Osteoblast (primary cell): ENCODE measurements at regions not wholly inside any gene's neighbourhood (a gene's known extent, or its start where the extent isn't known, plus 50 kb on each side); places are given as distances from the start of the nearest gene placed in this dataset.

Experiments used
- DNase-seq: peaks from one replicate; pipeline ENCODE4 v3.0.0; 2011; ENCODE audit warnings: low spot score, mixed read lengths; ENCODE audit not compliant: insufficient read length; ENCODE audit errors: missing footprints
- H2AFZ ChIP-seq: 2 replicates; pipeline ENCODE4 v1.6.0; 2011; ENCODE audit warnings: mild to moderate bottlenecking, low read length
- H3K27ac ChIP-seq: 2 replicates; pipeline ENCODE4 v1.5.1; 2011; ENCODE audit warnings: mild to moderate bottlenecking, low read depth, low read length, moderate library complexity
- H3K27me3 ChIP-seq: 2 replicates; pipeline ENCODE4 v1.6.0; 2012; ENCODE audit warnings: mild to moderate bottlenecking, control low read depth, inconsistent platforms, low read length, moderate library complexity; ENCODE audit not compliant: insufficient read depth
- H3K36me3 ChIP-seq: 2 replicates; pipeline ENCODE4 v1.5.1; 2011; ENCODE audit warnings: mild to moderate bottlenecking, low read length, control low read depth, moderate library complexity; ENCODE audit not compliant: insufficient read depth
- H3K4me1 ChIP-seq: 2 replicates; pipeline ENCODE4 v1.5.1; 2011; ENCODE audit warnings: mild to moderate bottlenecking, low read length, control low read depth, moderate library complexity; ENCODE audit not compliant: insufficient read depth
- H3K4me2 ChIP-seq: 2 replicates; pipeline ENCODE4 v1.6.0; 2011; ENCODE audit warnings: mild to moderate bottlenecking, low read length; ENCODE audit not compliant: insufficient read depth
- H3K4me3 ChIP-seq: fragments of 200-600 bp; sonication (generic); 3 replicates; pipeline ENCODE4 v1.5.1; 2012; ENCODE audit warnings: mild to moderate bottlenecking, low read length, inconsistent platforms; ENCODE audit not compliant: insufficient read depth
- H3K79me2 ChIP-seq: 2 replicates; pipeline ENCODE4 v1.6.0; 2012; ENCODE audit warnings: mild to moderate bottlenecking, low read length, control low read depth, inconsistent platforms; ENCODE audit not compliant: insufficient read depth
- H3K9me3 ChIP-seq: 2 replicates; pipeline ENCODE4 v1.5.1; 2011; ENCODE audit warnings: low read depth, low read length, control low read depth
- H4K20me1 ChIP-seq: 2 replicates; pipeline ENCODE4 v1.6.0; 2012; ENCODE audit warnings: mild to moderate bottlenecking, low read length, control low read depth; ENCODE audit not compliant: insufficient read depth
- CTCF ChIP-seq: IDR thresholded peaks from 2 replicates; pipeline ENCODE4 v1.5.1; 2011; ENCODE audit warnings: mild to moderate bottlenecking, low read depth, low read length, moderate library complexity; ENCODE audit errors: extremely low read depth

GRCh38 chr12:78767264-78767981, 97.2 kb upstream of the SYT1 start:
- Histone ChIP-seq H3K79me2 (no peaks in the 10 kb centered on the region), H3K4me2 (no peak overlapping the region), H3K4me3 (no peak overlapping the region), H3K27me3 (no peaks in the 10 kb centered on the region), H3K27ac (no peak overlapping the region), H3K36me3 (no peaks in the 10 kb centered on the region), H3K9me3 (no peaks in the 10 kb centered on the region), H4K20me1 (no peaks in the 10 kb centered on the region), H3K4me1 (no peaks in the 10 kb centered on the region), H2AFZ (no peak overlapping the region)
- no peak for DNase-seq
- no peak for TF ChIP-seq CTCF

- no peaks in the 10 kb centered on the region for H3K9me3 ChIP-seq
- H3K27me3 ChIP-seq: no peaks in the 10 kb centered on the region
- H3K36me3 ChIP-seq: no peaks in the 10 kb centered on the region
- no peak overlapping the region for H3K4me3 ChIP-seq
- H4K20me1 ChIP-seq: no peaks in the 10 kb centered on the region
- no peak for DNase-seq
- H3K27ac ChIP-seq: no peak overlapping the region
- TF ChIP-seq CTCF: no peak
- H3K4me2 ChIP-seq: no peak overlapping the region
- no peak overlapping the region for H2AFZ ChIP-seq
- no peaks in the 10 kb centered on the region for H3K79me2 ChIP-seq
- H3K4me1 ChIP-seq: no peaks in the 10 kb centered on the region
These were observed 86.2 kb upstream of the SYT1 start for GRCh38 chr12:78778339-78778738.

- Histone ChIP-seq H2AFZ (no peak overlapping the region), H3K27me3 (no peaks in the 10 kb centered on the region)
- DNase-seq: no peak
These were observed 77.0 kb upstream of the SYT1 start for GRCh38 chr12:78787576-78787975.

GRCh38 chr12:78790148-78790547, 74.4 kb upstream of the SYT1 start:
- Histone ChIP-seq H3K4me3 (no peak overlapping the region), H3K9me3 (no peaks in the 10 kb centered on the region), H3K36me3 (no peaks in the 10 kb centered on the region), H3K4me2 (no peak overlapping the region), H3K79me2 (no peaks in the 10 kb centered on the region), H3K4me1 (no peaks in the 10 kb centered on the region), H4K20me1 (no peaks in the 10 kb centered on the region), H3K27me3 (no peaks in the 10 kb centered on the region), H3K27ac (no peak overlapping the region), H2AFZ (no peak overlapping the region)
- no peak for DNase-seq
- TF ChIP-seq CTCF: no peak

More at GRCh38 chr12:78787576-78787975, 77.0 kb upstream of the SYT1 start:
- no peaks in the 10 kb centered on the region for H3K4me1 ChIP-seq
- no peaks in the 10 kb centered on the region for H4K20me1 ChIP-seq
- H3K27ac ChIP-seq: no peak overlapping the region
- no peak overlapping the region for H3K4me2 ChIP-seq
- no peaks in the 10 kb centered on the region for H3K9me3 ChIP-seq
- no peak for TF ChIP-seq CTCF
- H3K79me2 ChIP-seq: no peaks in the 10 kb centered on the region
- H3K36me3 ChIP-seq: no peaks in the 10 kb centered on the region
- H3K4me3 ChIP-seq: no peak overlapping the region
